Fibroblast of mammary gland (primary cell): ENCODE measurements at regions not wholly inside any gene's neighbourhood (a gene's known extent, or its start where the extent isn't known, plus 50 kb on each side); places are given as distances from the start of the nearest gene placed in this dataset.

Experiments
- DNase-seq: peaks from one replicate; pipeline ENCODE4 v3.0.0-alpha.2; 2010; ENCODE audit warnings: low read depth
- H3K4me3 ChIP-seq: 2 replicates; pipeline ENCODE4 v1.5.1; 2011; ENCODE audit warnings: low read depth, mild to moderate bottlenecking, low read length, moderate library complexity; ENCODE audit not compliant: control insufficient read depth
- TF ChIP-seq, protein P1 (sequence below): conservative IDR thresholded peaks from 2 replicates; pipeline ENCODE4 v1.5.1; 2011; ENCODE audit warnings: low read depth, low read length, inconsistent platforms; ENCODE audit not compliant: control insufficient read depth, insufficient read depth

GRCh38 chr3:76565496-76566210 is 474.2 kb upstream of the ROBO2 start:
- DNase-seq: no peak
- TF ChIP-seq, protein P1, sequence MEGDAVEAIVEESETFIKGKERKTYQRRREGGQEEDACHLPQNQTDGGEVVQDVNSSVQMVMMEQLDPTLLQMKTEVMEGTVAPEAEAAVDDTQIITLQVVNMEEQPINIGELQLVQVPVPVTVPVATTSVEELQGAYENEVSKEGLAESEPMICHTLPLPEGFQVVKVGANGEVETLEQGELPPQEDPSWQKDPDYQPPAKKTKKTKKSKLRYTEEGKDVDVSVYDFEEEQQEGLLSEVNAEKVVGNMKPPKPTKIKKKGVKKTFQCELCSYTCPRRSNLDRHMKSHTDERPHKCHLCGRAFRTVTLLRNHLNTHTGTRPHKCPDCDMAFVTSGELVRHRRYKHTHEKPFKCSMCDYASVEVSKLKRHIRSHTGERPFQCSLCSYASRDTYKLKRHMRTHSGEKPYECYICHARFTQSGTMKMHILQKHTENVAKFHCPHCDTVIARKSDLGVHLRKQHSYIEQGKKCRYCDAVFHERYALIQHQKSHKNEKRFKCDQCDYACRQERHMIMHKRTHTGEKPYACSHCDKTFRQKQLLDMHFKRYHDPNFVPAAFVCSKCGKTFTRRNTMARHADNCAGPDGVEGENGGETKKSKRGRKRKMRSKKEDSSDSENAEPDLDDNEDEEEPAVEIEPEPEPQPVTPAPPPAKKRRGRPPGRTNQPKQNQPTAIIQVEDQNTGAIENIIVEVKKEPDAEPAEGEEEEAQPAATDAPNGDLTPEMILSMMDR: no peak
- H3K4me3 ChIP-seq: no peak overlapping the region

DNA sequence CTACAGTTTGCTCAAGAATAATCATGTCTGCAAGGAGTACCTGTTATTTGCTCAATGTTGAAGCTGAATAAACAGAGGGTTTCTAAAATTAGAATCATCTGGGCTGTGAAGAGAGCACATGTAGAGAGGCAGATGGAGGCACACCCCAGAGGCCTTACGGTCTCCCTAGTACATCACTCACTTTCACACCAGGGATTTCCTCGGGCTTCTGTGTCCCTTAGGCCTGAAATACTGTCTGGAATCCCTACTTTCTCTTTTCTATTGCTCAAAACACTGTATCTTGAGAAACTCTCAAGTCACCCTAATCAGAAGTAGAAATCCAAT is 473.7 kb upstream of the ROBO2 start:
- no peak for DNase-seq
- H3K4me3 ChIP-seq: no peak overlapping the region
- TF ChIP-seq, protein P1: no peak

DNA sequence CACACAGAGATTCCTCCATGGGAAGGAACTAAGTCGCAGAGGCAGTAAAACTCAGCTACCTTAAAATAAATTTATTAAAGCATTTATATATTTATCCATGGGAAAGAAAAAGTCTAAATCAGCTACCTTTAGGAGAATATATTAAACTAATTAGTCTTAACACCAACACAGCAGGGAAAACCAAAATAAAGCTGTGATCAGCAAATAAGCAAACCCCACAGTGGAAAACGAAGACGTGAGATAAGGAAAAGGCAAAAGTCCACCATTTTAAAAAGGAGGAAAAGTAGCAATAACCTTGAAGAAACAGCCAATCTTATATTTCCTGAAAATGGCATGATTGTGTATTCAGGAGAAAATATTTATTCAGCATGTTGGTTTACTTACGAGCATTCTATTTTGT is 473.0 kb upstream of the ROBO2 start:
- DNase-seq: no peak
- no peak overlapping the region for H3K4me3 ChIP-seq
- TF ChIP-seq, protein P1: no peak

GRCh38 chr3:76570436-76571057 is 469.4 kb upstream of the ROBO2 start:
- DNase-seq: peak; percentile 4
- TF ChIP-seq, protein P1: peak; percentile 58
- H3K4me3 ChIP-seq: no peak overlapping the region

- no peak overlapping the region for H3K4me3 ChIP-seq
- DNase-seq: no peak
- TF ChIP-seq, protein P1: no peak
Observed at GRCh38 chr3:76576201-76576600, 463.7 kb upstream of the ROBO2 start.

- DNase-seq: no peak
- H3K4me3 ChIP-seq: no peak overlapping the region
- TF ChIP-seq, protein P1: no peak
Observed at GRCh38 chr3:76582098-76582497, 457.8 kb upstream of the ROBO2 start.
